ENCODE measurements at regions not wholly inside any gene's neighbourhood (a gene's known extent, or its start where the extent isn't known, plus 50 kb on each side); places are given as distances from the start of the nearest gene placed in this dataset.

DNA sequence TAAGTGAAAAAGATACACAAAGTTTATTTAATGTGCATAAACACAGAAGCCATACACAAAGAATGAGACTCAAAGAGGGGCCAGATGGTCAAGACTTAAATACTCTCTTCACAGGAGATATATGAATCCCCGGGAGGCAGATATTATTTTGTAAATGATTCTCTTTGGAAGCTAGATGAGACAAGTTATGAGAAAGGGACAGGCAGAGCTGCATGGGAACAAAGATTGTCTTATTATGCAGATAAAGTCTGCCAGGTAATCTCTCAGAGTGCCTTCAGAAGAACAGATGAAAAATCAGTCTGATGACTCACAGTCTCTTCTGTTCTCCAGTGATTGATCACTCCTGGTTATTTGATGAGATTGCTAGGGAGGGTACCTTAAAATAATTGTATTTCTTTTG is 89.0 kb downstream of the NAF1 start:
- TF ChIP-seq, protein P1, sequence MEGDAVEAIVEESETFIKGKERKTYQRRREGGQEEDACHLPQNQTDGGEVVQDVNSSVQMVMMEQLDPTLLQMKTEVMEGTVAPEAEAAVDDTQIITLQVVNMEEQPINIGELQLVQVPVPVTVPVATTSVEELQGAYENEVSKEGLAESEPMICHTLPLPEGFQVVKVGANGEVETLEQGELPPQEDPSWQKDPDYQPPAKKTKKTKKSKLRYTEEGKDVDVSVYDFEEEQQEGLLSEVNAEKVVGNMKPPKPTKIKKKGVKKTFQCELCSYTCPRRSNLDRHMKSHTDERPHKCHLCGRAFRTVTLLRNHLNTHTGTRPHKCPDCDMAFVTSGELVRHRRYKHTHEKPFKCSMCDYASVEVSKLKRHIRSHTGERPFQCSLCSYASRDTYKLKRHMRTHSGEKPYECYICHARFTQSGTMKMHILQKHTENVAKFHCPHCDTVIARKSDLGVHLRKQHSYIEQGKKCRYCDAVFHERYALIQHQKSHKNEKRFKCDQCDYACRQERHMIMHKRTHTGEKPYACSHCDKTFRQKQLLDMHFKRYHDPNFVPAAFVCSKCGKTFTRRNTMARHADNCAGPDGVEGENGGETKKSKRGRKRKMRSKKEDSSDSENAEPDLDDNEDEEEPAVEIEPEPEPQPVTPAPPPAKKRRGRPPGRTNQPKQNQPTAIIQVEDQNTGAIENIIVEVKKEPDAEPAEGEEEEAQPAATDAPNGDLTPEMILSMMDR (IDR thresholded peaks at IDR 0.05; ENCODE audit: control insufficient read depth, extremely low read depth, insufficient read depth), result no peak
- H3K4me3 ChIP-seq (ENCODE audit: low read depth, low read length), result no peak overlapping the region
- no peak for DNase-seq (ENCODE audit: low read depth)

DNA sequence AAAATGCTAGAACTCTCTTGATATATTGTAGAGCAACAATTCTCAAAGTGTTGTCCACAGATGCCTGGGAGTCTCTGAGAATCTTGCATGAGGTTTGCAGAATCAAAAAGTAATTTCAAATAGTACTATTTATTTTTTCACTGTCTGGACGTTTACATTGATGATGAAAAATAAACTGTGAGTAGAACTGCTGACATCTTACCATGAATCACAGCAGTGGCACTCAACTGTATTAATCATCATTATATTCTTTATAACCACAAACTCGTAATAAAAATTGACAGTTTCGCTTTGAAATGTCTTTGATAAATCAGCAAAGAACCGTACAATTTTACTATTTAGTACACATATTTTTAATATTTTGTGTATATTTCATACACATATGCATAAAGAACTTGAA is 94.5 kb downstream of the NAF1 start:
- no peak for DNase-seq (ENCODE audit: low read depth)
- TF ChIP-seq, protein P1 (IDR thresholded peaks at IDR 0.05; ENCODE audit: control insufficient read depth, extremely low read depth, insufficient read depth), result no peak
- H3K4me3 ChIP-seq (ENCODE audit: low read depth, low read length), result no peak overlapping the region

DNA sequence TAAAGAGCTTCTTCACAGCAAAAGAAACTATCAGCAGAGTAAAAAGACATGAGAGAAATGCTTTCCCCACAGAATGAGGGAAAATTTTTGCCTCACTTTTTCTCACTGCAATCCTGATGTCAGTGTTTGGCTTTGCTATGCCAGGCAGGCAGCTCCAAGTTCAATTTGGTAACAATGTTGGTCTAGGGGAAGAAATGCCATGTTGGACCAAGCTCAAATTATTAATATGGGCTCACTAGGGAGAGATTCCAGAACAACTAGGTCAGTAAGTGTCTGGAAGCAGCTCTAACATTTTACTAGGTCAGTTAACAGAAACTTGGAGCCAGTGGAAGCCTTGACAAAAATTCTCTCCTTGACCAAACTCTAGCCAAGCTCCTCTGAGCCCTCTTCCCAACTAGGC is 95.4 kb downstream of the NAF1 start:
- no peak overlapping the region for H3K4me3 ChIP-seq (ENCODE audit: low read depth, low read length)
- DNase-seq (ENCODE audit: low read depth), result no peak
- TF ChIP-seq, protein P1 (IDR thresholded peaks at IDR 0.05; ENCODE audit: control insufficient read depth, extremely low read depth, insufficient read depth), result no peak

DNA sequence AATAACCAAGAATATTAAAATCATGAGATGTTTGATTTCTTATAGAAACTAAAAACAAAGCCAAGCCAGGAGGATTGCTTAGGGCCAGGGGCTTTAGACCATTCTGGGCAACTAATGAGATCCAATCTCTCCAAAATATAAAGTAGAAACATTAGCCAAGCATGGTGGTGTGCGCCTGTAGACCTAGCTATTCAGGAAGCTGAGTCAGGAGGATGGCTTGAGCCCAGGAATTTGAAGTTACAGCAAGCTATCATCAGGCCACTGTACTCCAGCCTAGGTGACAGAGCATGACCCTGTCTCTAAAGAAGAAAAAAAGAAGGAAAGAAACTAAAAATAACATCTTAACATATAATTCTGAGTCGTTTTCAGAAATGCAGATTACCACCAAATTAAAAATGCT is 96.7 kb downstream of the NAF1 start:
- TF ChIP-seq, protein P1 (IDR thresholded peaks at IDR 0.05; ENCODE audit: control insufficient read depth, extremely low read depth, insufficient read depth), result no peak
- DNase-seq (ENCODE audit: low read depth), result no peak
- no peak overlapping the region for H3K4me3 ChIP-seq (ENCODE audit: low read depth, low read length)

DNA sequence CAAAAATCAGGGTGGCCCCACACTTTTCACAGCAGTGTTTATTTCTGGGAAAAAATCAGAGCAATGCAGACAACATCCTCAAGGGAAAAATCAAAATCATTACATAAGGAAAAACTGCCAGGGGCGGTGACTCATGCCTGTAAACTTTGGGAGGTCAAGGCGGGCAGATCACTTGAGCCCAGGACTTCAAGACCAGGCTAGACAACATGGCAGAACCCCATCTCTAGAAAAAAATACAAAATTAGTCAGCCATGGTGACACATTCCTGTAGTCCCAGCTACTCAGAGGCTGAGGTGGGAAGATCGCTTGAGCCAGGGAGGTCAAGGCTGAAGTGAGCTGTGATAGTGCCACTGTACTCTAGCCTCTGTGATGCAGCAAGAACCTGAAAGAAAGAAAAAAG is 102.8 kb downstream of the NAF1 start:
- H3K4me3 ChIP-seq (ENCODE audit: low read depth, low read length), result no peak overlapping the region
- TF ChIP-seq, protein P1 (IDR thresholded peaks at IDR 0.05; ENCODE audit: control insufficient read depth, extremely low read depth, insufficient read depth), result no peak
- DNase-seq (ENCODE audit: low read depth), result no peak

DNA sequence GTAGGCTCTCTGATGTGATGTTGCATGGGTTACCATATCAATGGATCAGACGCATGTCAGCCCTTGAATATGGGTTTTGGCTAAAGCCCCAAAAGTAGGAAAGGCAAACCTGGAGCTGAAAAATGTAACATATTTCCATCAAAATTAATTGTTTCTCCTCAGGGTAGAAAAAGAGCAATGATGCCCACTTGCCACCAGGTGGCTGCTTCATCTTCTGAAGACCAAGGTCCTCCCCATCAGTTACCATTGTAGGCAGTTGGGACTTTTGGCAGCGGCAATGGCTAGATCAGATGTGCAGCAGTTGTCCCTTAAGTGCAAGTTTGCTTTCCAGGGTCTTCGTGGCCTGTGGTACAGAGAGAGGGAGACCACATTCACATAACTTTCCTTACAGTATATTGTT is 118.2 kb downstream of the NAF1 start:
- H3K4me3 ChIP-seq (ENCODE audit: low read depth, low read length), result no peak overlapping the region
- DNase-seq (ENCODE audit: low read depth), result peak; percentile 17
- TF ChIP-seq, protein P1 (IDR thresholded peaks at IDR 0.05; ENCODE audit: control insufficient read depth, extremely low read depth, insufficient read depth), result peak; percentile 75

DNA sequence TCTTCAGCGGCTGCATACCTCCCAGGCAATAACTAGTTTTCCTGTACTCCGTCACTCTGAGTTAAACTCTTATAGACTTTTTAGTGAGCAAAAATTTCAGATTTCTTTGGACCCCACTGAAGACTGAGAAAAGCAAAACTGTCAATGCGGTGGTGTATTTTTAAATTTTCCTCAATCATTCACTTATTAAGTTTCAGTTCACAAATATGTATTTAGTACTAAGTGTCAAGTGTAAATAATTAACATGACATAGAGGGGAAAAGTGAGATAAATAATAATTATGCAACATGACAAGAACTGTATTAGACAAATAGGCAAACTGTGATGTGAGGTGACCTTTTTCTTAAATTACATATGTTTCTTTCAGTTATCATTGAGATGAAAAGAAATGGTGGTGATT is 124.4 kb downstream of the NAF1 start:
- TF ChIP-seq, protein P1 (IDR thresholded peaks at IDR 0.05; ENCODE audit: control insufficient read depth, extremely low read depth, insufficient read depth), result no peak
- H3K4me3 ChIP-seq (ENCODE audit: low read depth, low read length), result no peak overlapping the region

More for the DNA sequence above, 124.4 kb downstream of the NAF1 start:
- DNase-seq (ENCODE audit: low read depth), result no peak
